ENCODE measurements at regions not wholly inside any gene's neighbourhood (a gene's known extent, or its start where the extent isn't known, plus 50 kb on each side); places are given as distances from the start of the nearest gene placed in this dataset.

DNA sequence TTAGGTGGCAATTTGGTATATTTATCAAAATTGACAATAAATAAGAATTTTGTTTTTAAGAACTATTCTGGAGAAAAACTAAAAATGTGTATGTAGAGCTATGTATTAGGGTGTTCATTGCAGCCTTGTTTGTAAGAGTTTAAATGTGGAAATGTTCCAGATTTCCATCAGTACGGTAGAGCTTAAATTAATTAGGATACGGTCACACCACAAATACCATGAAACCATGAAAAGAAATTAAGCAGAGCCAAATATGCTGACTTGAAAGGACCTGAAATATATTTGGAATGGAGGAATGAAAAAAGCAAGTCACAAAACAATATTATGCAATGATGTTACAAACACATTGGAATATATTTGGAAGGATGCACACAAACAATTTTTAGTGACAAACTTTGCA is 64.6 kb downstream of the ACTBL2 start:
- Histone ChIP-seq H3K9me3 (ENCODE audit: insufficient read depth, low read length) (no peaks in the 10 kb centered on the region), H3K79me2 (ENCODE audit: low read length) (no peaks in the 10 kb centered on the region), H3K27me3 (ENCODE audit: low read depth, low read length) (no peaks in the 10 kb centered on the region), H2AFZ (ENCODE audit: low read depth, low read length) (no peak overlapping the region), H3K4me3 (ENCODE audit: low read length) (no peak overlapping the region), H3K4me1 (ENCODE audit: low read length) (no peaks in the 10 kb centered on the region), H4K20me1 (ENCODE audit: insufficient read depth, low read length) (no peaks in the 10 kb centered on the region), H3K36me3 (replicated peaks; ENCODE audit: low read depth, low read length) (no peaks in the 10 kb centered on the region), H3K9ac (ENCODE audit: low read length) (no peak overlapping the region), H3K4me2 (ENCODE audit: low read length) (no peak overlapping the region), H3K27ac (ENCODE audit: low read length) (no peak overlapping the region)
- TF ChIP-seq CTCF (IDR thresholded peaks at IDR 0.05; ENCODE audit: low read depth, low read length), result no peak

GRCh38 chr5:57417320-57417719 is 65.3 kb downstream of the ACTBL2 start:
- Histone ChIP-seq H3K36me3 (replicated peaks; ENCODE audit: low read depth, low read length) (no peaks in the 10 kb centered on the region), H3K9me3 (ENCODE audit: insufficient read depth, low read length) (no peaks in the 10 kb centered on the region), H3K27me3 (ENCODE audit: low read depth, low read length) (no peaks in the 10 kb centered on the region), H3K4me2 (ENCODE audit: low read length) (no peak overlapping the region), H3K9ac (ENCODE audit: low read length) (no peak overlapping the region), H3K27ac (ENCODE audit: low read length) (no peak overlapping the region), H4K20me1 (ENCODE audit: insufficient read depth, low read length) (no peaks in the 10 kb centered on the region), H2AFZ (ENCODE audit: low read depth, low read length) (no peak overlapping the region), H3K4me1 (ENCODE audit: low read length) (no peaks in the 10 kb centered on the region), H3K79me2 (ENCODE audit: low read length) (no peaks in the 10 kb centered on the region), H3K4me3 (ENCODE audit: low read length) (no peak overlapping the region)
- TF ChIP-seq CTCF (IDR thresholded peaks at IDR 0.05; ENCODE audit: low read depth, low read length) (no peak), EZH2phosphoT487 (IDR thresholded peaks at IDR 0.05; ENCODE audit: low read depth) (no peak)

DNA sequence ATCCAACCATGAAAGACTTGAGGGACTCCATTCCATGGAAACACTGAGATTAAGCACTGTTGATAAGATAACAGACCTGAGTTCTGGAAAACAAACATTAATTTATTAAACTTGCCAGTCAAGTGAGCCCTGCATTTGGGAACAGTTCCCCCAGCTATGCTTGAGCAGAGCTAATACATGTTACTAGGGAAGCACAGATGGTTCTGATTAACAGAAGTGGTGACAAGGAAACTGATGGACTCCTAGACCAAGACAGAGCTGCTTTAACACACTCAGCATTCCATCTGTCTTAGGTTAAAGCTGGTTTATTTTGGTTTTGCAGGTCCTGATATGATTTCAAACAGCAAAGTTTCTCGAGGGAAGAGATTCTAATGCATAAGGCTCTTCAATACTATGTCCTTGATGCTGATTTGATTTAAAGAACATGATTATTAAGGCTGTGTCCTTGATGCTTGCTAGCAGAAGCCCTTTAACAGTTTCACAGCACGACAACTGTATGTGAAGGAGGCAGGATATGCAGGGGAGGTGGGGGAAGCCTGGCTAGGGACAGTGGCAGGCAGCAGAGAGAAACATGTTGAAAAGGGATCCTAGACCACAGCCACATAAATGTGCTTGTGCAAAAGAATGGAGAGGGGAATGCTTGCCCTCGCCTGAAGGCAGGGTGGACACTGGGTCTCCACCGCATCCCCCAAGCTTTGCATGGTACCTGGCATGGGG is 66.2 kb downstream of the ACTBL2 start:
- Histone ChIP-seq H3K27me3 (ENCODE audit: low read depth, low read length) (no peaks in the 10 kb centered on the region), H3K4me1 (ENCODE audit: low read length) (no peaks in the 10 kb centered on the region), H4K20me1 (ENCODE audit: insufficient read depth, low read length) (no peaks in the 10 kb centered on the region), H3K79me2 (ENCODE audit: low read length) (no peaks in the 10 kb centered on the region), H3K27ac (ENCODE audit: low read length) (no peak overlapping the region), H3K9me3 (ENCODE audit: insufficient read depth, low read length) (no peaks in the 10 kb centered on the region), H3K36me3 (replicated peaks; ENCODE audit: low read depth, low read length) (no peaks in the 10 kb centered on the region), H3K4me2 (ENCODE audit: low read length) (no peak overlapping the region), H3K4me3 (ENCODE audit: low read length) (no peak overlapping the region), H3K9ac (ENCODE audit: low read length) (no peak overlapping the region), H2AFZ (ENCODE audit: low read depth, low read length) (no peak overlapping the region)
- TF ChIP-seq EZH2phosphoT487 (IDR thresholded peaks at IDR 0.05; ENCODE audit: low read depth), result no peak
- TF ChIP-seq CTCF (IDR thresholded peaks at IDR 0.05; ENCODE audit: low read depth, low read length), result no peak

DNA sequence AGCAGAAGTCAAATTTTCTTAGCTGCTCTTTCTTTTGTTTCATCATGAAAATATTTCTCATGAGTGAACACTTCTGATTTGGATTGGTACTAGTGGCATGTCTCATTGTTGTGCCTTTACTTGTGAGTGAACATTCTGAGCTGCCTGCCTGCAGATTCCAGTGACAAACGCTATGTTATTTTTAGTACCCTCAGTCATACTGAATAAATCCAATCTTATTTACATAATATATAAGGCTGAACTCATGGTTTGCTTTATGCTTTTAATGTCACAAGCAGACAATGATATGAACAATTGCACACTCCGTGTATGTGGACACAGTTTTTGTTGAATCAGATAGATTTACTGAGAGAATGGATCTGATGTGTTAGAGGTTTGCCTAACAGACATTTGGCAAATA is 67.8 kb downstream of the ACTBL2 start:
- no peaks in the 10 kb centered on the region for H3K27me3 ChIP-seq (ENCODE audit: low read depth, low read length)
- H3K4me2 ChIP-seq (ENCODE audit: low read length), result no peak overlapping the region
- no peaks in the 10 kb centered on the region for H3K9me3 ChIP-seq (ENCODE audit: insufficient read depth, low read length)
- TF ChIP-seq EZH2phosphoT487 (IDR thresholded peaks at IDR 0.05; ENCODE audit: low read depth) (no peak), CTCF (IDR thresholded peaks at IDR 0.05; ENCODE audit: low read depth, low read length) (no peak)
- H3K9ac ChIP-seq (ENCODE audit: low read length), result no peak overlapping the region
- no peak overlapping the region for H3K27ac ChIP-seq (ENCODE audit: low read length)
- no peak overlapping the region for H3K4me3 ChIP-seq (ENCODE audit: low read length)
- H3K36me3 ChIP-seq (replicated peaks; ENCODE audit: low read depth, low read length), result no peaks in the 10 kb centered on the region
- no peaks in the 10 kb centered on the region for H4K20me1 ChIP-seq (ENCODE audit: insufficient read depth, low read length)
- no peak overlapping the region for H2AFZ ChIP-seq (ENCODE audit: low read depth, low read length)
- no peaks in the 10 kb centered on the region for H3K4me1 ChIP-seq (ENCODE audit: low read length)
- no peaks in the 10 kb centered on the region for H3K79me2 ChIP-seq (ENCODE audit: low read length)
